HCT116 (cell line): ENCODE measurements at regions not wholly inside any gene's neighbourhood (a gene's known extent, or its start where the extent isn't known, plus 50 kb on each side); places are given as distances from the start of the nearest gene placed in this dataset.

Experiments used
- ATAC-seq: fragments of 200-7000 bp; cut with Tn5 transposase; 2 replicates; pipeline ENCODE4 v1.9.1; 2020; ENCODE audit warnings: mild to moderate bottlenecking, moderate library complexity
- BruUV-seq: library from RNA; stranded (reverse); fragments of 400-500 nt; replicated peaks from 2 replicates; lab custom pipeline; 2021; lab: Mats Ljungman, UMichigan
- CTCF ChIA-PET: fragments of 300-600 bp; sonication (Branson Sonifier 250); formaldehyde crosslinking; loops from one replicate; lab custom pipeline; 2021; ENCODE audit warnings: antibody characterized with exemption; lab: Charles Lee
- POLR2A ChIA-PET: fragments of 300-600, 350-600 bp; sonication (Branson Sonifier 250); formaldehyde crosslinking; loops from one replicate; lab custom pipeline; 2021; ENCODE audit warnings: antibody characterized with exemption; lab: Charles Lee
- RAD21 ChIA-PET, 2 experiments: fragments of 300-600 bp; sonication (Branson Sonifier 250); formaldehyde crosslinking; loops; one replicate each; lab custom pipeline; 2023; ENCODE audit warnings: low total read pairs in 2 of 2; ENCODE audit not compliant: uncharacterized antibody in 2 of 2, unreplicated experiment in 2 of 2, low non-redundant PET in 1 of 2; lab: Charles Lee
- DNase-seq: peaks from one replicate; pipeline ENCODE4 v3.0.0-alpha.2; 2010; ENCODE audit warnings: low read depth, low spot score
- H2AFZ ChIP-seq: fragments of 200-600 bp; shearing (Covaris generic), sonication (generic); 2 replicates; pipeline ENCODE4 v1.6.1; 2017; ENCODE audit warnings: low read depth, mixed run types, mixed read lengths, antibody characterized with exemption, low read length; ENCODE audit not compliant: poor library complexity, severe bottlenecking
- H3K27ac ChIP-seq: 2 replicates; pipeline ENCODE4 v1.5.1; 2012; ENCODE audit warnings: low read depth, low read length
- H3K27me3 ChIP-seq: fragments of 200-600 bp; sonication (generic); 2 replicates; pipeline ENCODE4 v1.6.1; 2016; ENCODE audit warnings: mixed run types, low read length, mixed read lengths; ENCODE audit not compliant: insufficient read depth
- H3K36me3 ChIP-seq, 2 experiments: fragments of 200-500 bp in 1 of 2; fragments of 200-600 bp in 1 of 2; sonication (Bioruptor generic) in 1 of 2; sonication (generic) in 1 of 2; 2 replicates each; pipeline versions ENCODE4 v1.5.1 to v1.6.1; 2014 to 2016; ENCODE audit warnings: low read length in 2 of 2, inconsistent platforms in 1 of 2, mixed read lengths in 1 of 2, mixed run types in 1 of 2; ENCODE audit not compliant: insufficient read depth in 2 of 2, control insufficient read depth in 1 of 2
- H3K4me1 ChIP-seq, 2 experiments: fragments of 200-600 bp in 1 of 2; sonication (generic) in 1 of 2; 2 replicates each; pipeline versions ENCODE4 v1.5.1 to v1.6.1; 2012 to 2017; ENCODE audit warnings: low read length in 2 of 2, inconsistent platforms in 1 of 2, mild to moderate bottlenecking in 1 of 2, mixed read lengths in 1 of 2, mixed run types in 1 of 2, moderate library complexity in 1 of 2; ENCODE audit not compliant: insufficient read depth in 2 of 2, control insufficient read depth in 1 of 2
- H3K4me2 ChIP-seq: fragments of 200-600 bp; sonication (generic); 2 replicates; pipeline ENCODE4 v1.6.1; 2017; ENCODE audit warnings: mixed run types, low read length, mixed read lengths
- H3K4me3 ChIP-seq, 2 experiments: fragments of 200-600 bp in 1 of 2; sonication (generic) in 1 of 2; replicated peaks in 1 of 2; 2 replicates each; pipeline ENCODE4 v1.5.1; 2011 to 2016; ENCODE audit warnings: low read length in 2 of 2, control low read depth in 1 of 2, low read depth in 1 of 2, mild to moderate bottlenecking in 1 of 2, mixed read lengths in 1 of 2, mixed run types in 1 of 2
- H3K79me2 ChIP-seq: fragments of 200-600 bp; sonication (generic); 2 replicates; pipeline ENCODE4 v1.6.1; 2017; ENCODE audit warnings: mild to moderate bottlenecking, mixed run types, low read length, moderate library complexity, mixed read lengths; ENCODE audit not compliant: insufficient read depth
- H3K9ac ChIP-seq: fragments of 200-600 bp; sonication (generic); 2 replicates; pipeline ENCODE4 v1.6.1; 2016; ENCODE audit warnings: low read length, mixed read lengths
- H3K9me2 ChIP-seq: fragments of 200-600 bp; sonication (generic), shearing (Covaris generic); 2 replicates; pipeline ENCODE4 v1.6.1; 2017; ENCODE audit warnings: mixed run types, mild to moderate bottlenecking, moderate library complexity; ENCODE audit not compliant: insufficient read depth
- H3K9me3 ChIP-seq, 2 experiments: fragments of 200-500 bp in 1 of 2; fragments of 200-600 bp in 1 of 2; sonication (Bioruptor generic) in 1 of 2; sonication (generic) in 1 of 2; 2 replicates each; pipeline ENCODE4 v1.6.1; 2014 to 2017; ENCODE audit warnings: low read length in 2 of 2, mixed read lengths in 2 of 2, inconsistent platforms in 1 of 2, low read depth in 1 of 2, mild to moderate bottlenecking in 1 of 2, mixed run types in 1 of 2, moderate library complexity in 1 of 2; ENCODE audit not compliant: control insufficient read depth in 1 of 2, insufficient read depth in 1 of 2
- H4K20me1 ChIP-seq: fragments of 200-600 bp; sonication (generic), shearing (Covaris generic); 2 replicates; pipeline ENCODE4 v1.6.1; 2017; ENCODE audit warnings: mixed run types, mild to moderate bottlenecking, moderate library complexity; ENCODE audit not compliant: insufficient read depth
- CBX3 ChIP-seq: IDR thresholded peaks from 2 replicates; pipeline ENCODE4 v1.6.1; 2012; ENCODE audit warnings: low read depth
- CTCF ChIP-seq, 3 experiments: fragments of 200-600 bp in 1 of 3; sonication (generic) in 1 of 3; IDR thresholded peaks in 2 of 3; conservative IDR thresholded peaks in 1 of 3; 2 replicates each; pipeline ENCODE4 v1.5.1; 2012 to 2017; ENCODE audit warnings: low read depth in 2 of 3, low read length in 2 of 3, antibody characterized with exemption in 1 of 3, borderline replicate concordance in 1 of 3, control low read depth in 1 of 3, mild to moderate bottlenecking in 1 of 3, mixed read lengths in 1 of 3, mixed run types in 1 of 3, moderate library complexity in 1 of 3; ENCODE audit not compliant: insufficient read depth in 1 of 3
- EGR1 ChIP-seq: IDR thresholded peaks from 2 replicates; pipeline ENCODE4 v1.6.1; 2012; ENCODE audit warnings: low read depth
- ELF1 ChIP-seq: IDR thresholded peaks from 2 replicates; pipeline ENCODE4 v1.6.1; 2012; ENCODE audit warnings: low read depth, borderline replicate concordance
- EZH2phosphoT487 ChIP-seq: fragments of 200-600 bp; IDR thresholded peaks from 2 replicates; pipeline ENCODE4 v1.6.1; 2018; ENCODE audit warnings: antibody characterized with exemption, borderline replicate concordance
- FOSL1 ChIP-seq: IDR thresholded peaks from 2 replicates; pipeline ENCODE4 v1.6.1; 2012; ENCODE audit warnings: low read depth
- JUND ChIP-seq: IDR thresholded peaks from 2 replicates; pipeline ENCODE4 v1.6.1; 2012
- MAX ChIP-seq: IDR thresholded peaks from 2 replicates; pipeline ENCODE4 v1.6.1; 2012
- POLR2A ChIP-seq: IDR thresholded peaks from 2 replicates; pipeline ENCODE4 v1.7.0; 2011; ENCODE audit warnings: borderline replicate concordance; ENCODE audit not compliant: insufficient read depth, insufficient read length; ENCODE audit errors: extremely low read depth
- POLR2AphosphoS5 ChIP-seq: IDR thresholded peaks from 2 replicates; pipeline ENCODE4 v1.6.1; 2011; ENCODE audit warnings: mild to moderate bottlenecking, low read depth, low read length, moderate library complexity
- RAD21 ChIP-seq: IDR thresholded peaks from 2 replicates; pipeline ENCODE4 v1.6.1; 2012; ENCODE audit warnings: low read depth, mild to moderate bottlenecking
- REST ChIP-seq: IDR thresholded peaks from 2 replicates; pipeline ENCODE4 v1.6.1; 2012; ENCODE audit warnings: low read depth
- SIN3A ChIP-seq: IDR thresholded peaks from 2 replicates; pipeline ENCODE4 v1.6.1; 2012; ENCODE audit warnings: low read depth
- SP1 ChIP-seq: IDR thresholded peaks from 2 replicates; pipeline ENCODE4 v1.6.1; 2012; ENCODE audit warnings: low read depth
- SRF ChIP-seq: IDR thresholded peaks from 2 replicates; pipeline ENCODE4 v1.6.1; 2012; ENCODE audit warnings: low read depth
- ZNF274 ChIP-seq: fragments of 200-500 bp; sonication (Bioruptor generic); IDR thresholded peaks from 2 replicates; pipeline ENCODE4 v1.6.1; 2014; ENCODE audit warnings: mild to moderate bottlenecking, low read depth, low read length, inconsistent platforms
- intact Hi-C: fragments of 100-400 bp; cut with micrococcal nuclease; formaldehyde crosslinking; loops from 2 replicates; pipeline ENCODE4 v1.10.0; 2022

GRCh38 chr2:144249035-144249637 is 270.8 kb downstream of the ZEB2 start:
- H4K20me1 ChIP-seq: no peaks in the 10 kb centered on the region
- intact Hi-C loops: no loop called here
- BruUV-seq: no TSS peak
- TF ChIP-seq REST (no peak), POLR2A (no peak), RAD21 (no peak), MAX (no peak), ZNF274 (no peak), JUND (no peak), ELF1 (no peak), SRF (no peak), CBX3 (no peak), EZH2phosphoT487 (no peak), EGR1 (no peak), SP1 (no peak), POLR2AphosphoS5 (no peak), SIN3A (no peak), CTCF (IDR thresholded peaks at IDR 0.05 in 2 of 3, conservative IDR thresholded peaks at IDR 0.05 in 1 of 3; ENCODE audit: borderline replicate concordance in 1 of 3, insufficient read depth in 1 of 3, low read depth in 2 of 3, low read length in 2 of 3) (no peak), FOSL1 (no peak)
- DNase-seq (no peak), ATAC-seq (no peak)
- RAD21 ChIA-PET: no interaction called here
- H3K9me3 ChIP-seq: peaks cover 0 to 4% of the 10 kb centered on the region in 2 experiments; a peak in 1 of 4 replicates
- H3K9me2 ChIP-seq: no peaks in the 10 kb centered on the region
- H3K4me3 ChIP-seq: no peak overlapping the region
- no peaks in the 10 kb centered on the region for H3K27me3 ChIP-seq
- CTCF ChIA-PET: no interaction called here
- H3K27ac ChIP-seq: no peak overlapping the region
- H3K4me2 ChIP-seq: no peak overlapping the region
- no peak overlapping the region for H2AFZ ChIP-seq
- no peaks in the 10 kb centered on the region for H3K79me2 ChIP-seq
- H3K36me3 ChIP-seq: no peaks in the 10 kb centered on the region
- no peaks in the 10 kb centered on the region for H3K4me1 ChIP-seq
- no peak overlapping the region for H3K9ac ChIP-seq
- POLR2A ChIA-PET: no interaction called here
